ENCODE measurements at regions not wholly inside any gene's neighbourhood (a gene's known extent, or its start where the extent isn't known, plus 50 kb on each side); places are given as distances from the start of the nearest gene placed in this dataset.

DNA sequence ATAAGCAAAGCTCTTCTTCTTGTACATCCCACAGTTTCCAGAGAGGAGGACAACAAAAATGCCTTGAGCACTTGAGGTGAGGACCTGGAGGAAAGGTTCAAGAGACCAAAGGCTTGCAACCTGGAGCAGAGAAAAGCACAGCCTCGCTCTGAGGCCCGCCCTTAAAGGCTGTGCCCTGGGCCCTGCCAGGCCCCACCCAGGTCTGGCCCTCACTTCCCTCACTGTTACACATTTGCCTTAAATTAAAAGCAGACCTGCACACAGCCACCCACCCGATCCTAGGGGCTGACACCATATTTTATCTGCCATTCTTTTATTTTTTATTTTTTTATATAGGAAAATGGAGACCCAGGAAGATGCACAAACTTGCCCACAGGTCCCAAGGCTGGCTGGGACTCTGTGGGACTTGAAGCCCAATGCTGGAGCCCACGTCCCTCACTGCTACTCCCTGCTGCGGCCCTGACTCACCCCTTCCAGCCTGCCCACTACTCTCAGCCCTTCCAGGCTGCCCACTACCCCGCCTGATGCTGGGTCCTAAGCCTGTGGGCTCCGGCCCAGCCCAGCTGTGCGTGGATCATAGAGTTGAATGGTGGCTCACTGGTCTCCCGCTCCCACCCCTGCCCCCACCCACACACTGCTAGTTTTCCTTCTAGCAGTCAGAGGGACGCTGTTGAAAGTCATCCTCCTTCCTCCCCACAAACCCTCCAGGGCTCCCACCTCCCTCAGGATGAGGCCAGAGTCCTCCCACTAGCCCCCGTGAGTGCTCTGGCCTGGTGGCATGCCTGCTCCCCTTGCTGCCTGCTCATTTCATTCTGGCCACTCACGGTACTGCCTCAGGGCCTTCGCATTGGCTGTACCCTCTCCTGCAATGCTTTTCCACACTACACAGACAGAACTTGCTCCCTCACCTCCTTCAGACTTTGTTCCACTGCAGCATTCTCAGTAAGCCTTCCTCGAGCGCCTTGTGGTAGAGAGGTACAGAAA is 77.6 kb upstream of the MED9 start:
- DNase-seq (no peak), ATAC-seq (ENCODE audit: low read depth) (no peak)
- no peak overlapping the region for H3K27ac ChIP-seq (ENCODE audit: low read length in 2 of 2)
- TF ChIP-seq, protein P1, sequence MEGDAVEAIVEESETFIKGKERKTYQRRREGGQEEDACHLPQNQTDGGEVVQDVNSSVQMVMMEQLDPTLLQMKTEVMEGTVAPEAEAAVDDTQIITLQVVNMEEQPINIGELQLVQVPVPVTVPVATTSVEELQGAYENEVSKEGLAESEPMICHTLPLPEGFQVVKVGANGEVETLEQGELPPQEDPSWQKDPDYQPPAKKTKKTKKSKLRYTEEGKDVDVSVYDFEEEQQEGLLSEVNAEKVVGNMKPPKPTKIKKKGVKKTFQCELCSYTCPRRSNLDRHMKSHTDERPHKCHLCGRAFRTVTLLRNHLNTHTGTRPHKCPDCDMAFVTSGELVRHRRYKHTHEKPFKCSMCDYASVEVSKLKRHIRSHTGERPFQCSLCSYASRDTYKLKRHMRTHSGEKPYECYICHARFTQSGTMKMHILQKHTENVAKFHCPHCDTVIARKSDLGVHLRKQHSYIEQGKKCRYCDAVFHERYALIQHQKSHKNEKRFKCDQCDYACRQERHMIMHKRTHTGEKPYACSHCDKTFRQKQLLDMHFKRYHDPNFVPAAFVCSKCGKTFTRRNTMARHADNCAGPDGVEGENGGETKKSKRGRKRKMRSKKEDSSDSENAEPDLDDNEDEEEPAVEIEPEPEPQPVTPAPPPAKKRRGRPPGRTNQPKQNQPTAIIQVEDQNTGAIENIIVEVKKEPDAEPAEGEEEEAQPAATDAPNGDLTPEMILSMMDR (IDR thresholded peaks at IDR 0.05): no peak
- no peak for TF ChIP-seq EZH2 (IDR thresholded peaks at IDR 0.05; ENCODE audit: borderline replicate concordance, insufficient read depth, low read depth, low read length, poor library complexity, severe bottlenecking)
- intact Hi-C loops (cut with micrococcal nuclease): no loop called here
- no peaks in the 10 kb centered on the region for H4K20me1 ChIP-seq (ENCODE audit: control insufficient read depth, insufficient read depth, low read length, poor library complexity, severe bottlenecking)
- peaks cover 44% of the 10 kb centered on the region for H3K4me1 Mint-ChIP-seq
- no peaks in the 10 kb centered on the region for H3K9me3 Mint-ChIP-seq (ENCODE audit: insufficient read depth)
- H3K4me3 ChIP-seq (ENCODE audit: control extremely low read depth in 1 of 5, extremely low read depth in 1 of 5, insufficient read depth in 1 of 5, low read depth in 2 of 5, low read length in 4 of 5): no peak overlapping the region
- 74% methylated on average over 12 of the region's 15 CpGs for WGBS (ENCODE audit: insufficient coverage)
- peak overlapping the region; percentile 15 for H3K27ac Mint-ChIP-seq
- H3K27me3 Mint-ChIP-seq: no peaks in the 10 kb centered on the region
- ChIA-PET CTCF (no interaction called here), POLR2A (no interaction called here)
- no peaks in the 10 kb centered on the region for H3K79me2 ChIP-seq (ENCODE audit: control insufficient read depth, insufficient read depth, low read length)
- peaks cover 31 to 35% of the 10 kb centered on the region in 2 donors for H3K4me1 ChIP-seq (ENCODE audit: control insufficient read depth in 2 of 2, insufficient read depth in 2 of 2, low read length in 2 of 2)
- no peaks in the 10 kb centered on the region for H3K36me3 ChIP-seq (replicated peaks in 1 of 2; ENCODE audit: control extremely low read depth in 1 of 2, control insufficient read depth in 1 of 2, extremely low read depth in 1 of 2, insufficient read depth in 2 of 2, low read length in 1 of 2)
- no peak overlapping the region for H2AFZ ChIP-seq (ENCODE audit: insufficient read depth, low read depth, low read length, poor library complexity, severe bottlenecking)
- no peak overlapping the region for H3K4me2 ChIP-seq (replicated peaks; ENCODE audit: low read depth, low read length, poor library complexity, severe bottlenecking)
- no peaks in the 10 kb centered on the region for H3K27me3 ChIP-seq (replicated peaks in 1 of 4; ENCODE audit: control extremely low read depth in 1 of 4, control insufficient read depth in 3 of 4, insufficient read depth in 4 of 4, low read length in 3 of 4)
- no peak overlapping the region for H3K9ac ChIP-seq (ENCODE audit: low read length)
- H3K9me3 ChIP-seq (ENCODE audit: control extremely low read depth in 1 of 3, control insufficient read depth in 2 of 3, insufficient read depth in 1 of 3, low read length in 2 of 3): peaks cover 0 to 21% (median 2%) of the 10 kb centered on the region in 3 donors
- no peak overlapping the region for H3K4me3 Mint-ChIP-seq

DNA sequence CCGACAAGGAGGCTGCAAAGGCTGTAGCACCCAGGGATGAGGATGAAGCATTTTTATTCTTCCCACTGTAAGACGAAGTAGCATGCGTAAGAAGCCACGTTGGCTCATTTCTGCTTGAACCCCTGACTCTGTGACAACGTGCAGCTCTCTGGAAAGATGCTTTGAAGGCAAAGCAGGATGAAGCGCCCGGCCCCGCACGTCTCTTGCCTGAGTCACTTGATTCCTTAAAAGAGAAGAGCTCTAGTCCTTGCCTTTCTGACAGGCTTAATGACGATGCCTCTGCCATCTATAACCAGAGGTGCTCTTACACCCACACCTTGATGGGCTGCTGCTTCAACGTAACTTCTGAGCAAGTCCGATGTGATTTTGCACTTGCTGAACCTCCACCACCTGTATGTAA is 76.7 kb upstream of the MED9 start:
- H3K27ac ChIP-seq (ENCODE audit: low read length in 2 of 2): no peak overlapping the region
- Mint-ChIP-seq H3K9me3 (ENCODE audit: insufficient read depth) (no peaks in the 10 kb centered on the region), H3K27me3 (no peaks in the 10 kb centered on the region), H3K27ac (no peak overlapping the region), H3K4me1 (peaks cover 53% of the 10 kb centered on the region), H3K4me3 (no peak overlapping the region)
- intact Hi-C loops (cut with micrococcal nuclease): no loop called here
- no peaks in the 10 kb centered on the region for H3K27me3 ChIP-seq (replicated peaks in 1 of 4; ENCODE audit: control extremely low read depth in 1 of 4, control insufficient read depth in 3 of 4, insufficient read depth in 4 of 4, low read length in 3 of 4)
- H3K4me2 ChIP-seq (replicated peaks; ENCODE audit: low read depth, low read length, poor library complexity, severe bottlenecking): no peak overlapping the region
- ATAC-seq (ENCODE audit: low read depth): no peak
- POLR2A ChIA-PET: no interaction called here
- no peak overlapping the region for H3K9ac ChIP-seq (ENCODE audit: low read length)
- 94% methylated on average over 12 of the region's 12 CpGs for whole genome bisulfite sequencing (ENCODE audit: insufficient coverage)
- no peak overlapping the region for H2AFZ ChIP-seq (ENCODE audit: insufficient read depth, low read depth, low read length, poor library complexity, severe bottlenecking)
- peaks cover 38 to 44% of the 10 kb centered on the region in 2 donors for H3K4me1 ChIP-seq (ENCODE audit: control insufficient read depth in 2 of 2, insufficient read depth in 2 of 2, low read length in 2 of 2)
- H4K20me1 ChIP-seq (ENCODE audit: control insufficient read depth, insufficient read depth, low read length, poor library complexity, severe bottlenecking): no peaks in the 10 kb centered on the region
- no peak for DNase-seq
- H3K9me3 ChIP-seq (ENCODE audit: control extremely low read depth in 1 of 3, control insufficient read depth in 2 of 3, insufficient read depth in 1 of 3, low read length in 2 of 3): peaks cover 0 to 21% (median 2%) of the 10 kb centered on the region in 3 donors
- no peak for TF ChIP-seq EZH2 (IDR thresholded peaks at IDR 0.05; ENCODE audit: borderline replicate concordance, insufficient read depth, low read depth, low read length, poor library complexity, severe bottlenecking)
- TF ChIP-seq, protein P1 (IDR thresholded peaks at IDR 0.05): no peak
- CTCF ChIA-PET: interaction anchor here (0.9 kb wide), 1 partner anchor 40 kb away, joined by 3 read pairs; no protein-coding TSS in a partner anchor
- H3K4me3 ChIP-seq (ENCODE audit: control extremely low read depth in 1 of 5, extremely low read depth in 1 of 5, insufficient read depth in 1 of 5, low read depth in 2 of 5, low read length in 4 of 5): no peak overlapping the region
- H3K79me2 ChIP-seq (ENCODE audit: control insufficient read depth, insufficient read depth, low read length): no peaks in the 10 kb centered on the region
- no peaks in the 10 kb centered on the region for H3K36me3 ChIP-seq (replicated peaks in 1 of 2; ENCODE audit: control extremely low read depth in 1 of 2, control insufficient read depth in 1 of 2, extremely low read depth in 1 of 2, insufficient read depth in 2 of 2, low read length in 1 of 2)
